VCaP (cell line): ENCODE measurements at regions not wholly inside any gene's neighbourhood (a gene's known extent, or its start where the extent isn't known, plus 50 kb on each side); places are given as distances from the start of the nearest gene placed in this dataset.

Experiments used
- H3K27ac ChIP-seq: fragments of 450-650 bp; 2 replicates; pipeline ENCODE4 v1.5.1; 2017
- CTCF ChIP-seq: fragments of 450-650 bp; conservative IDR thresholded peaks from 2 replicates; pipeline ENCODE4 v1.5.1; 2017; ENCODE audit warnings: mild to moderate bottlenecking, moderate library complexity

GRCh38 chr3:36212251-36212650, 168.1 kb upstream of the STAC start:
- TF ChIP-seq CTCF: no peak
- no peak overlapping the region for H3K27ac ChIP-seq

- H3K27ac ChIP-seq: 0 out of 2 replicates have a peak overlapping the region, but pooled peaks have one; percentile 2
- no peak for TF ChIP-seq CTCF
These were observed 165.8 kb upstream of the STAC start for GRCh38 chr3:36214460-36214859.

GRCh38 chr3:36215241-36215640, 165.1 kb upstream of the STAC start:
- 0 out of 2 replicates have a peak overlapping the region, but pooled peaks have one; percentile 2 for H3K27ac ChIP-seq
- TF ChIP-seq CTCF: no peak

GRCh38 chr3:36219398-36219797, 160.9 kb upstream of the STAC start:
- no peak overlapping the region for H3K27ac ChIP-seq
- no peak for TF ChIP-seq CTCF

- H3K27ac ChIP-seq: no peak overlapping the region
- TF ChIP-seq CTCF: no peak
These were observed 160.1 kb upstream of the STAC start for GRCh38 chr3:36220173-36220572.

- no peak overlapping the region for H3K27ac ChIP-seq
- TF ChIP-seq CTCF: no peak
These were observed 158.3 kb upstream of the STAC start for GRCh38 chr3:36221975-36222374.

GRCh38 chr3:36227980-36228379, 152.3 kb upstream of the STAC start:
- no peak for TF ChIP-seq CTCF
- no peak overlapping the region for H3K27ac ChIP-seq

- TF ChIP-seq CTCF: no peak
- no peak overlapping the region for H3K27ac ChIP-seq
These were observed 150.8 kb upstream of the STAC start for GRCh38 chr3:36229496-36229895.
